Erythroblast (primary cell): ENCODE measurements at regions not wholly inside any gene's neighbourhood (a gene's known extent, or its start where the extent isn't known, plus 50 kb on each side); places are given as distances from the start of the nearest gene placed in this dataset.

Source experiments
- GATA1 ChIP-seq: IDR thresholded peaks from 2 replicates; pipeline ENCODE4 v1.6.1; 2011; ENCODE audit warnings: low read depth, mild to moderate bottlenecking, control low read depth, low read length, moderate library complexity
- POLR2A ChIP-seq: IDR thresholded peaks from 2 replicates; pipeline ENCODE4 v1.6.1; 2011; ENCODE audit warnings: mild to moderate bottlenecking, low read length

DNA sequence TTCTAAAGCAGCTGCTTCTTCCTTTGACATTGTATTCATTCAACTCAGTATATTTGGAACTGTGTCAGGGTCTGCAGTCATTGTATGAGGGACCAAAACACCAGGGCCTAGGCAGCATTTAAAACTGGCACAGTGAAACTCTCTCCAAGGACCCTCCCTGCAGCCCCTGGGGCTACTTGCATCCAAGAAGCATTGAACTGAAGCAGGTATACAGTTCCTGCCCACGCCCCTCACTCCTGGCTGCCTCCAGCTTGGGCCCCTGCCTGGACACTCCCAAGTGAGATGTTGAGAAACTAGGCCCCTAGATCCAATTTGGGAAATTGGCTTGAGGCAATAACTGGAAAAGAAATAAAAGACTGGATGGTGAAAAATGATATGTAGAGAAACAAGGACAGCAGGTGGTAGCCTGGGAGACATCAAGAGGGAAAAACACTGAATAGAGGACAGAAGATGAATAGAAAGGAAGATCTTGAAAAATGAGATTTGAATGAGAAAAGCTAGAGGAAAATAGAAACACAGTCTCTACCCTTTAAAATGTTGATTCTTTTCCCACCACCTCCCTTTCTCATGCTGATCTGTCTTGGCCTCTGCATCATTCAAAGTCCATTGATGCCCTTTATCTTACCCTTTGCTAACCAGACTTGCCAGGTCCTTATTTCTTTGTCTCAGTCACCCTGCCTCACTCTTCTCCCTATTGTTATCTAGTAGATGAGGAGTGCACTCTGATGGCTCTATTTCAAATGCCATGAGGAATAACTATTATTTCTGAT is 368.8 kb upstream of the CDH8 start:
- TF ChIP-seq POLR2A = no peak
- TF ChIP-seq GATA1 = no peak
